Breast epithelium (tissue), 4 donors: ENCODE measurements at regions not wholly inside any gene's neighbourhood (a gene's known extent, or its start where the extent isn't known, plus 50 kb on each side); places are given as distances from the start of the nearest gene placed in this dataset.

Source experiments
- DNase-seq, 2 donors: peaks; one replicate each; pipeline ENCODE4 v3.0.0-alpha.2; 2019; ENCODE audit warnings: low spot score in 2 of 2
- H3K27ac ChIP-seq, 2 donors: fragments of 200-600 bp; sonication (generic) in 1 of 2; one replicate each; pipeline ENCODE4 v1.5.1; 2016 to 2019; ENCODE audit warnings: mild to moderate bottlenecking in 1 of 2
- H3K27me3 ChIP-seq, 2 donors: fragments of 200-600 bp; sonication (generic) in 1 of 2; one replicate each; pipeline versions ENCODE4 v1.5.1 to v1.6.0; 2017 to 2019; ENCODE audit warnings: control low read depth in 1 of 2, mild to moderate bottlenecking in 1 of 2
- H3K36me3 ChIP-seq: fragments of 200-600 bp; one replicate; pipeline ENCODE4 v1.5.1; 2019
- H3K4me1 ChIP-seq, 2 donors: fragments of 200-600 bp; sonication (generic); one replicate each; pipeline ENCODE4 v1.5.1; 2016 to 2019; ENCODE audit warnings: control low read depth in 1 of 2
- H3K4me3 ChIP-seq, 3 donors: fragments of 200-600 bp; sonication (generic); 1 replicate in 2 of 3; 2 replicates in 1 of 3; pipeline ENCODE4 v1.5.1; 2016 to 2019; ENCODE audit warnings: mild to moderate bottlenecking in 3 of 3, moderate library complexity in 2 of 3
- H3K9me3 ChIP-seq, 2 donors: fragments of 200-600 bp; sonication (generic) in 1 of 2; one replicate each; pipeline ENCODE4 v1.5.1; 2016 to 2019; ENCODE audit warnings: control low read depth in 1 of 2
- POLR2A ChIP-seq: fragments of 450-650 bp; IDR thresholded peaks from one replicate; pipeline ENCODE4 v1.6.1; 2016; ENCODE audit warnings: antibody characterized with exemption, mild to moderate bottlenecking, moderate library complexity
- POLR2AphosphoS5 ChIP-seq, 3 donors: sonication (generic); formaldehyde crosslinking; IDR thresholded peaks; one replicate each; pipeline ENCODE4 v1.6.1; 2017; ENCODE audit warnings: antibody characterized with exemption in 3 of 3
- intact Hi-C: fragments of 100-400 bp; cut with DNase I; formaldehyde crosslinking; loops from one replicate; pipeline ENCODE4 v1.15.1; 2023; ENCODE audit warnings: low total_unique reads
- TF ChIP-seq, protein P1 (sequence below), 3 donors: fragments of 450-650 bp; IDR thresholded peaks; one replicate each; pipeline ENCODE4 v1.5.1; 2016 to 2017; ENCODE audit warnings: antibody characterized with exemption in 3 of 3, mild to moderate bottlenecking in 3 of 3, moderate library complexity in 3 of 3

DNA sequence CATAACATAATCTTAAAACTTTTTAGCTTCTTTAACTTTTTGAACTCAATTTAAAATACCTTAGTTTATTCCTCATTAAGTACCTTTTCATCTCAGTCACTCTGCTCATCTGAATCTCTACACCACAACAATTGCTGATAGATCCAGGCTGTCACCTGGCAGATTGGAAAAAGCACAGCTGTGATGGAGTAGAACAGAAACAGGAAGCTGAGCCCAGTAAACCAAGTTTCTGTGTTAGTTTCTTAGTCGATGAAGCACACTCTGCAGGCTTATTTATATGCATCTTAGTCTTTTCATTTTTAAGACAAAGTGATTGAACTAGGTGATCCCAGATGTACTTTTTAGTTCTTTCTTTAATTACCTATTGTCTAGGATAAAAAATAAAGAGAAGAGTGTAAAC, 1398.0 kb upstream of the ALCAM start:
- H3K27me3 ChIP-seq, result no peaks in the 10 kb centered on the region
- H3K4me3 ChIP-seq, result no peak overlapping the region
- intact Hi-C loops, result no loop called here
- no peaks in the 10 kb centered on the region for H3K36me3 ChIP-seq
- no peaks in the 10 kb centered on the region for H3K4me1 ChIP-seq
- H3K27ac ChIP-seq, result no peak overlapping the region
- no peaks in the 10 kb centered on the region for H3K9me3 ChIP-seq
- TF ChIP-seq POLR2A, result no peak
- TF ChIP-seq, protein P1, sequence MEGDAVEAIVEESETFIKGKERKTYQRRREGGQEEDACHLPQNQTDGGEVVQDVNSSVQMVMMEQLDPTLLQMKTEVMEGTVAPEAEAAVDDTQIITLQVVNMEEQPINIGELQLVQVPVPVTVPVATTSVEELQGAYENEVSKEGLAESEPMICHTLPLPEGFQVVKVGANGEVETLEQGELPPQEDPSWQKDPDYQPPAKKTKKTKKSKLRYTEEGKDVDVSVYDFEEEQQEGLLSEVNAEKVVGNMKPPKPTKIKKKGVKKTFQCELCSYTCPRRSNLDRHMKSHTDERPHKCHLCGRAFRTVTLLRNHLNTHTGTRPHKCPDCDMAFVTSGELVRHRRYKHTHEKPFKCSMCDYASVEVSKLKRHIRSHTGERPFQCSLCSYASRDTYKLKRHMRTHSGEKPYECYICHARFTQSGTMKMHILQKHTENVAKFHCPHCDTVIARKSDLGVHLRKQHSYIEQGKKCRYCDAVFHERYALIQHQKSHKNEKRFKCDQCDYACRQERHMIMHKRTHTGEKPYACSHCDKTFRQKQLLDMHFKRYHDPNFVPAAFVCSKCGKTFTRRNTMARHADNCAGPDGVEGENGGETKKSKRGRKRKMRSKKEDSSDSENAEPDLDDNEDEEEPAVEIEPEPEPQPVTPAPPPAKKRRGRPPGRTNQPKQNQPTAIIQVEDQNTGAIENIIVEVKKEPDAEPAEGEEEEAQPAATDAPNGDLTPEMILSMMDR (IDR thresholded peaks at IDR 0.05), result no peak
- TF ChIP-seq POLR2AphosphoS5 (IDR thresholded peaks at IDR 0.05), result no peak
- no peak for DNase-seq

DNA sequence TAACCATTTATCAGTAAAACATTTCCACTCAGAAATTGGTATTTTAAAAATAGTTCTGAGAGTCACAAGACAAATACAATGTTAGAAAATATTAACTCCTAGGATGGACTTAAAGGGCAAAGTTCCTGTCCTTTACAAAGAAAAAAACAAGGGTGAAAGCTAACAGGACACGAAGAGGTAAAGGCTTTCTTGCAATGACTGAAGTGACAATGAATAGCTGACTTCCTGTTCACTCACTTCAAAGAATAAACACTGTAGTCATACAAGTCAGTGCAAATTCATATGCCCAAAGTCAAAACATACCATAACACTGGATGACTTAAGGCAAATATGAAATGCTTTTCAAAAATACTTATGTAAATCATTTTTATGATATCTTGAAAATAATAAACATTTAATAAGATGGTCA, 1389.8 kb upstream of the ALCAM start:
- Histone ChIP-seq H3K27me3 (no peaks in the 10 kb centered on the region), H3K9me3 (no peaks in the 10 kb centered on the region), H3K36me3 (no peaks in the 10 kb centered on the region), H3K4me3 (no peak overlapping the region), H3K4me1 (no peaks in the 10 kb centered on the region), H3K27ac (no peak overlapping the region)
- intact Hi-C loops, result no loop called here
- TF ChIP-seq POLR2A (no peak), POLR2AphosphoS5 (IDR thresholded peaks at IDR 0.05) (no peak)
- TF ChIP-seq, protein P1 (IDR thresholded peaks at IDR 0.05), result no peak
- DNase-seq, result no peak

DNA sequence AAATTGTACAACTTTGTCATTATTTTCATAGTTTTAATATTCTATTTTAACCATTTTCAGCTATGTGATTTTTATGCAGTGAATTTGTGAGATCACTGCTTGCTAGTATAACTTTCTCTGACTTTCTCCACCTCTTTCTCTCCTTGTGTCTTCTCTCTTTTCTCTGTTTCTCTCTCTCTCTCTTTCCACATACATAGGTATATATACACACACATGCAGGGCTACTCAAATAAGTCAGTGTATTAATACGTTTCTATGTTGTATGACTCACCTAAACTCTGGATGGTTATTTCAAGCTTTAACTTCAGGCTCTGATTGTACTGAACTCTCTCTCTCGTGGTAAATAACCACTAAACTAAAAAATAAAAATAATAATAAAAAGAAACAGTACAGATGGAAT, 1389.3 kb upstream of the ALCAM start:
- no peaks in the 10 kb centered on the region for H3K9me3 ChIP-seq
- intact Hi-C loops, result no loop called here
- no peak overlapping the region for H3K27ac ChIP-seq
- no peaks in the 10 kb centered on the region for H3K4me1 ChIP-seq
- DNase-seq, result no peak
- H3K4me3 ChIP-seq, result no peak overlapping the region
- no peaks in the 10 kb centered on the region for H3K36me3 ChIP-seq
- TF ChIP-seq, protein P1 (IDR thresholded peaks at IDR 0.05), result no peak
- no peak for TF ChIP-seq POLR2AphosphoS5 (IDR thresholded peaks at IDR 0.05)
- no peak for TF ChIP-seq POLR2A
- no peaks in the 10 kb centered on the region for H3K27me3 ChIP-seq

DNA sequence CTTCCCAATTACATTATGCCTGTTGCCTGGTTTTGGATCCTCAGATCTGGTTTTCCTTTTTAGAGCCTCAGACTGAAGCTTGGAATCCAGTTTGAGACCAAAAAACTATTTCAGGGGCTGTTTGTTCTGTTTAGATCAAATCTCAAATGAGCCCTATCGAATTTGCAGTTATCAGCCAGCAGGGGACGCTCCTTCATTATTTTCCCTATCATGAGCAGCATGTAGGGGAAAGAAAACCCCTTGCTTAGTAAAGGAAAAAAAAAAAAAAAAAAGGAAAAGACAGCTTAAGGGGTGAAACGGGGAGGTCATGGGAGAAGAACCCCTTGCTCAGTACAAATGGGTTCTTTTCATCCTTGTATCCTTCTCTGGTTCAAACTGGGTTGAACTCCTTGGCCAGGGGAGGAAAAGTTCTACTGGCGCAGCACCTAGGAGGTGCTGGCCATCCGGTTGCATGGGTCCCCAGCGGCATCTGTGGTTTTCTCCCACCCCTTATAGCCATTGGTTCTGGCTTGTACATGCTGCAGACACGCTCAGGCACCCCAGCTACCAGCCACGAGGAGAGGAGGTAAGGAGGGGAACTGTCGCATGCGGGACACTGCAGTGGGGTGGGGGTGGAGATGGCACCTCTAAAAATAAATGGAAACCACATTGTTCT, 1375.1 kb upstream of the ALCAM start:
- intact Hi-C loops, result no loop called here
- Histone ChIP-seq H3K9me3 (no peaks in the 10 kb centered on the region), H3K36me3 (no peaks in the 10 kb centered on the region), H3K4me1 (no peaks in the 10 kb centered on the region), H3K27ac (no peak overlapping the region), H3K27me3 (no peaks in the 10 kb centered on the region), H3K4me3 (no peak overlapping the region)
- DNase-seq, result no peak
- TF ChIP-seq, protein P1 (IDR thresholded peaks at IDR 0.05), result no peak
- TF ChIP-seq POLR2A, result no peak
- TF ChIP-seq POLR2AphosphoS5 (IDR thresholded peaks at IDR 0.05), result no peak

DNA sequence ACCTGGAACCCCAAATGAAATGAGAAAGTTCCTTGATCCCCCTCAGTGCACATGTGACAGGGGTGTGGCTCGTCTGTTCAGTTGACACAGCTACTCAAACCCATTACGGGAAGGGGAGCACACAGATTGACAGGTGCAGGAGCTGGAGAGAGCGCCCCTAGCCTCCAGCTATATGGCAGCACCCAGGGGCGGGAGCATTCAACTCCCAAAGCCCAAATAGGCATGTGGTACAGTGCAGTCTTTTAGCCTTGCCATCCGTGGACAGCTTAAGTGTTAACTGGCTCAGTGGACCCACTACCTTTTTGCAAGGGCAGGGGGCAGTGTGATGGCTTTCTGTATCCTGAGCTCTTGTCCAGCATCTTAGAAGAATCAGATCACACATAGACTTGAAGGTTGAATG, 1374.2 kb upstream of the ALCAM start:
- Histone ChIP-seq H3K36me3 (no peaks in the 10 kb centered on the region), H3K4me1 (no peaks in the 10 kb centered on the region), H3K27ac (no peak overlapping the region), H3K4me3 (no peak overlapping the region), H3K27me3 (no peaks in the 10 kb centered on the region), H3K9me3 (no peaks in the 10 kb centered on the region)
- no peak for DNase-seq
- TF ChIP-seq, protein P1 (IDR thresholded peaks at IDR 0.05), result no peak
- TF ChIP-seq POLR2A, result no peak
- intact Hi-C loops, result no loop called here
